Nephron (organoid): ENCODE measurements at regions not wholly inside any gene's neighbourhood (a gene's known extent, or its start where the extent isn't known, plus 50 kb on each side); places are given as distances from the start of the nearest gene placed in this dataset.

Source experiments
- H3K27ac Mint-ChIP-seq, 3 experiments: 2 replicates each; pipeline ENCODE4 v1.8.0; 2020; ENCODE audit warnings: mixed read lengths in 3 of 3, mild to moderate bottlenecking in 2 of 3, moderate library complexity in 1 of 3
- H3K27me3 Mint-ChIP-seq: 2 replicates; pipeline ENCODE4 v1.8.0; 2021; ENCODE audit warnings: low read depth, mild to moderate bottlenecking, moderate library complexity, mixed read lengths
- H3K36me3 Mint-ChIP-seq: 2 replicates; pipeline ENCODE4 v1.8.0; 2020; ENCODE audit warnings: low read depth, mixed read lengths
- H3K4me1 Mint-ChIP-seq: 2 replicates; pipeline ENCODE4 v1.8.0; 2020; ENCODE audit warnings: mixed read lengths
- H3K4me3 Mint-ChIP-seq, 3 experiments: 2 replicates each; pipeline ENCODE4 v1.8.0; 2020; ENCODE audit warnings: mild to moderate bottlenecking in 3 of 3, mixed read lengths in 3 of 3, moderate library complexity in 2 of 3
- H3K9me3 Mint-ChIP-seq: 2 replicates; pipeline ENCODE4 v1.8.0; 2020; ENCODE audit warnings: mixed read lengths
- CTCF ChIP-seq, 3 experiments: fragments of 200-600 bp; sonication (generic); IDR thresholded peaks; one replicate each; pipeline ENCODE4 v1.5.0; 2021; ENCODE audit warnings: antibody characterized with exemption in 3 of 3; ENCODE audit not compliant: unreplicated experiment in 3 of 3

DNA sequence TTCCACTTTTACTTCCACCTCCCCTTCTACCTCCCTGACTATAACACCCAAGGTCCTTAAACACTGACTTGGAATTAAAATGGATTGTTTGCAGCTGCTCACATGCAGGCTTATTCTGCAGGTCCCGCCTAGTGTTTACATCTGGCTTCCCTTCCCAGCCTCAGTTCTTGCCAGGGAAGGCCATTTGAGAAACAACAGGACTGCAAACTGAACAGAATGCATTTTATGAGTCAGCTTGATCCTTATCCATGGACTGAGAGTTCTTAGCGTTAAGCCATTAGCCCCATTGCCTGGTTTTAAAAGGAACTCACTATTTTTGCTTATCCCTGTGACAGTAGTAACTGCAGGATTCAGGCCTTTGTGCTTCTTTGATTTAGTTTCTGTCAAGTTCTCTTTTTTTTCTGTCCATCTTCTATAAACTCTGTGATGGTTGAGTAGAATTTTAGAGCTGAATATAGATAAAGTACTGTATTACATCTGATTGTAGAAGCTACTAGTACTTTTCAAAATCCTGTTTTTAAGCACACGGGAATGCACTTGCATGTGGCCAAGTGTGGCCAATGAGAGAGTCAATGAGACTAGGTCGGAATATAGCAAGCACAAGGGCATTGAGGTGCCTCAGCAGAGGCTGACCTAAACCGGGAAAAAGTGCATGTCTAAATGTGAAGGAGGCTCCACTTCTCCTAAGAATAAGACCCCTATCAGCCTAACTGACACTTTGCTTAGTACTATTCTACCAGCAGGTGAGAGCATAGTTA is 106.4 kb downstream of the TUSC7 start:
- Mint-ChIP-seq H3K36me3 (no peaks in the 10 kb centered on the region), H3K9me3 (peaks cover 4% of the 10 kb centered on the region), H3K4me3 (no peak overlapping the region), H3K27ac (peak overlapping the region in 1 of 3 experiments; percentile 33), H3K27me3 (no peaks in the 10 kb centered on the region), H3K4me1 (peaks cover 8% of the 10 kb centered on the region)
- TF ChIP-seq CTCF (IDR thresholded peaks at IDR 0.05; ENCODE audit: unreplicated experiment in 3 of 3) = no peak

- no peak for TF ChIP-seq CTCF (IDR thresholded peaks at IDR 0.05; ENCODE audit: unreplicated experiment in 3 of 3)
- Mint-ChIP-seq H3K36me3 (no peaks in the 10 kb centered on the region), H3K4me1 (peaks cover under 1% of the 10 kb centered on the region), H3K4me3 (no peak overlapping the region), H3K9me3 (no peaks in the 10 kb centered on the region), H3K27ac (no peak overlapping the region), H3K27me3 (no peaks in the 10 kb centered on the region)
Observed at GRCh38 chr3:116821371-116821770, 111.8 kb downstream of the TUSC7 start.

DNA sequence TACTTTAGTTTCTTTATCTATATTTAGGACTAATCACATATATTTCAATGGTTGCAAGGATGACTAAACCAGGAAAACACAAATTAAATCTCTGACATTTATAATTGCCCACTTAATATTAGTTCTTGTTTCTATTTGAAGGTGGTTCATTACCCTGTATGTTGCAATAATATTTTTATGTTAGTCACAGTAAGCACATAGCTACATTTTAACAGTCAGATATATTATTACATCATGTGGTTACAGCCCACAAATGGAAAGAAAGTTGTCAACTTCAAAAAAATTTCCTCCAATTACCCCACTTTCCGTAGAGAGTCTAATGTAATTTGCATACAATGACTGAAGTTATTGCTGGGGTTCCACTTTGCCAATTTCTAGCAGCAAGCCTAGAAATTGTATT is 114.6 kb downstream of the TUSC7 start:
- Mint-ChIP-seq H3K36me3 (no peaks in the 10 kb centered on the region), H3K4me3 (no peak overlapping the region), H3K9me3 (no peaks in the 10 kb centered on the region), H3K27ac (no peak overlapping the region), H3K27me3 (no peaks in the 10 kb centered on the region), H3K4me1 (no peaks in the 10 kb centered on the region)
- TF ChIP-seq CTCF (IDR thresholded peaks at IDR 0.05; ENCODE audit: unreplicated experiment in 3 of 3) = no peak

GRCh38 chr3:116833202-116833601 is 123.6 kb downstream of the TUSC7 start:
- Mint-ChIP-seq H3K36me3 (no peaks in the 10 kb centered on the region), H3K4me1 (peaks cover 5% of the 10 kb centered on the region), H3K27me3 (no peaks in the 10 kb centered on the region), H3K4me3 (no peak overlapping the region), H3K27ac (no peak overlapping the region), H3K9me3 (no peaks in the 10 kb centered on the region)
- TF ChIP-seq CTCF (IDR thresholded peaks at IDR 0.05; ENCODE audit: unreplicated experiment in 3 of 3) = no peak

GRCh38 chr3:116834816-116835215 is 125.2 kb downstream of the TUSC7 start:
- Mint-ChIP-seq H3K9me3 (no peaks in the 10 kb centered on the region), H3K4me3 (no peak overlapping the region), H3K27ac (no peak overlapping the region), H3K36me3 (no peaks in the 10 kb centered on the region), H3K27me3 (no peaks in the 10 kb centered on the region), H3K4me1 (peaks cover 5% of the 10 kb centered on the region)
- no peak for TF ChIP-seq CTCF (IDR thresholded peaks at IDR 0.05; ENCODE audit: unreplicated experiment in 3 of 3)

DNA sequence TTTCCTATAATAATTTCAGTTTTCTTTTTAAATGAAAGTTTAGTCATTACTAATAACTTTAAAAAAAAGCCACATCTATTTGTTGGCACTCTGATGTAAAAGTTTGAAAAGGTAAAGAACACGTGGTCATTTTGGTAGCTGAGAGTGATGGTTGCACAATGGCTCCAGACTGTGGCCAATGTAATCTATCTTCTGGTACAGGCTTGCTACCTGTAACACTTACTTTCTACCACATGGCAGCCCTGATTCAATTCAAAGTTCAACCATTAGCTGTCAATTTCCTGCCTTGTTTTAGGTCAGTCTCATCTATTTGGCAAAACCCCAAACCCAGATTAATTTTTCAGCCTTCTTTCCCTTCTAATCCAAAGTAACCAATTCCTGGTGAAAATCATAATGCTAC is 126.1 kb downstream of the TUSC7 start:
- Mint-ChIP-seq H3K4me3 (no peak overlapping the region), H3K27me3 (no peaks in the 10 kb centered on the region), H3K4me1 (peaks cover 5% of the 10 kb centered on the region), H3K36me3 (no peaks in the 10 kb centered on the region), H3K27ac (no peak overlapping the region), H3K9me3 (no peaks in the 10 kb centered on the region)
- TF ChIP-seq CTCF (IDR thresholded peaks at IDR 0.05; ENCODE audit: unreplicated experiment in 3 of 3) = no peak
